ENCODE measurements at regions not wholly inside any gene's neighbourhood (a gene's known extent, or its start where the extent isn't known, plus 50 kb on each side); places are given as distances from the start of the nearest gene placed in this dataset.

- DNase-seq (ENCODE audit: low spot score), result no peak
Measured at GRCh38 chr6:41429506-41430504, 94.4 kb downstream of the NCR2 start.

DNA sequence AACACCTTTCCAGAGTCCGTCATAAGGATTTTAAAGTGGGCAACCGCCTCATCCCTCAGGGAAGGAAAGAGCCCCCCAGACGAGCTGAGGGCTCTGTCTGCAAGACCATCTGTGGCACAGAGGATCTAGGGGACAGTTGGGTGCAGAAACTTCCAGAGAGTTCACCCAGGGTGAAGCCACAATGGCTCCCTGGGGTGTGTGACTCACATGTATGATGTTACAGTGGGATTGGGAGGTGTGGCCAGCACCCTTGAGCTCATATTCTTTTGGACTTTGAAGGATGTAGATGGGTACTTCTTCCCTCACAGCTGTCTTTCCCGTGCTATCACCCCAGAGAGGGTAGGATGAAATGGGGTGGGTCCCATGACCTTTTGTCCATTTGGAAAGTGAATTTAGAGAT is 95.5 kb downstream of the NCR2 start:
- DNase-seq (ENCODE audit: low spot score), result no peak

DNA sequence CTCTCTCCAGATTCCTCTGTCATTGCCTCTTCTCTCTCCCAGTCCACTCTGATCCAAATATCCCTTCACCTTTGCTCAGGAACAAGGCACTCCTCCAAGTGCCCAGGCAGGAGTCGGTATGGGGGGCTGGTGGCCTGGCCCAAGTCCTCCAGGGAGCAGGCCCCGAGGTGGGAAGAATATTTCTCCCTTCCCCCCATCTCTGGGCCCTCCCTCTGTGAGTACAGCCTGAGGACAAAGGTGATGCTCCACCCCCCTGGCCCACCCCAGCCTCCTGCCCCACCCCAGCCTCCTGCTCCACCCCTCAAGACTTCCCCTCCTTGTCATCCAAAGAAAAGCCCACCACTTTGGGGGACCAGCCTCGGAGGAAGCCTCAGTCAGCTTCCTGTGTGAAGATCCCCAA is 96.9 kb downstream of the NCR2 start:
- DNase-seq (ENCODE audit: low spot score), result no peak

DNA sequence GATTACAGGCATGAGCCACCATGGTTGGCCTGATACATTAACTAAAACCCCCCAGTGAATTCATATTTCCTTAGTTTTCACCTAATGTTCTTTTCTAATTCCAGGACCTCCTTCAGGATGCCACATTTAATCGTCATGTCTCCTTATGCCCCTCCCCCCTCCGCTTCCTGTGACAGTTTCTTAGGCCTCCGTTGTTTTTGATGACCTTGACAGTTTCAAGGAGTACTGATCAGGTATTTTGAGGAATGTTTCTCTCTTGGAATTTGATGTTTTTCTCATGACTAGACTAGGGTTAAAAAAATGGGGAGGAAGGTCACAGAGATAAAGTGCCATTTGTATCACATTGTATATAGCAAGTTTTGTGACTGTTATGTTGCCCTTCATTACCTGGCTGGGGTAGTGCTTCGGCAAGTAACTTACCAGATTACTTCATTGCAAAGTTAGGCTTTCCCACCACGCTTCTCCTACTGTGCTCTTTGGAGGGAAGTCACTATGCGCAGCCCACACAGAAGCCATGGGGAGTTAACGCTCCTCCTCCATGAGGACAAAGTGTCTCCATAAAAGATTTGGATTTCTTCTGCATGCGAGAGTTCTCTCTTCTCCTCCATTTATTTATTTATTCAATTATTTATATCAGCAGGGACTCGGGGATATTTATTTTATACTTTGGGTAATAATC is 99.5 kb downstream of the NCR2 start:
- no peak for DNase-seq (ENCODE audit: low spot score)

- no peak for DNase-seq (ENCODE audit: low spot score)
Measured at GRCh38 chr6:41437604-41438003, 102.2 kb downstream of the NCR2 start.

DNA sequence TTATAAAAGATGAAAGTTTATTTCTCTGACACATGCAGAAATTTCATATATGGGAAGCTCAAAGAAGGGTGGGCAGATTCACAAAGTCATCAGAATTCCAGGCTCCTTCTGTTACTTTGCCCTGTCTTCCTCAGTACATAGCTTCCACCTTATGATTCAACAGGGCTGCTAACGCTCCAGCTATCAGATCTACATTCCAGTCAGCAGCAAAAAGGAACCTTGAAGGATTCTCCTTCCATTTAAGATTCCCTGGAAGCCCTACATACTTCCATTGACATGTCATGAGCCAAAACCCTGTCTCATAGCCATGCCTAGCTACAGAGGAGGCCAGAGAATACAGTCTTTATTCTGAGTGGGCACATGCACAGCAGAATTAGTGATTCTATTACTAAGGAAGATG is 103.3 kb downstream of the NCR2 start:
- DNase-seq (ENCODE audit: low spot score), result no peak

DNA sequence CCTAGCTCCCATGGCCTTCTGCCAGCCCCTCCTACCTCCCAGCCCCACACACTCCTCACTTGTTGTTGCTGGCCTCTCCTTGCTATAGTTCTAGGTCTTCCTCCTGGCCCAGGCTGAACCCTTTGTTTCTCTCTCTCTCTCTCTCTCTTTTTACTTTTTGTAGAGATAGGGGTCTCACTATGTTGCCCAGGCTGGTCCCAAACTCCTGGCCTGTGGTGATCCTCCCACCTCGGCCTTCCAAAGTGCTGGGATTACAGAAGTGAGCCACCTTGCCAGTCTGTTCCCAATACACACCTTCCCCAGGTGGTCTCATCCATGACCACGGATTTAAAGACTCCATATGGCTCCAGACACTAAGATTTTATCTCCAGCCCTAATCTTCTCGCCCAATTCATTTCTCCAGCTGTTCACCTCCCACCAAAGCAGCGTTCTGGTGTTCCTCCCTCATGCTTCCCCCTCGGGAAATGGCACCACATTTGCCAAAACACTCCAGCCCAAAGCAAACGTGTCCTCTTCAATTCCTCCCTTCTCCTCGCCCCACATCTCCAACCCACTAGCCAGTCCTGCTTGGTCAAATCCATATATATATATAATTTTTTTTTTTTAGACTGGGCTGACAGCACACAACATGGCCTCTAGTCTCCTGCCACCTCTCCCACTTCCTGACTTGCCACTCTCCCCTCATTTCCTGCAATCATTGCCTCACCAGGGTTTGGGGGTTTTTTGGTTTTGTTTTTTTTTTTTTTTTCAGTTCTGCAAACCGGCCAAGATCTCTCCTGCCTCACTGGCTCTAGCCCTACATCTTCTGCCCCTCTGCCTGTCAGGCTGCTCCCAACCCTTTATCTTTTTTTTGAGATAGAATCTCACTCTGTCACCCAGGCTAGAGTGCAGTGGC is 104.4 kb downstream of the NCR2 start:
- no peak for DNase-seq (ENCODE audit: low spot score)

- no peak for DNase-seq (ENCODE audit: low spot score)
Measured at GRCh38 chr6:41440958-41441357, 105.2 kb upstream of the FOXP4 start.

- DNase-seq (ENCODE audit: low spot score), result no peak
Measured at GRCh38 chr6:41441598-41442351, 104.4 kb upstream of the FOXP4 start.

DNA sequence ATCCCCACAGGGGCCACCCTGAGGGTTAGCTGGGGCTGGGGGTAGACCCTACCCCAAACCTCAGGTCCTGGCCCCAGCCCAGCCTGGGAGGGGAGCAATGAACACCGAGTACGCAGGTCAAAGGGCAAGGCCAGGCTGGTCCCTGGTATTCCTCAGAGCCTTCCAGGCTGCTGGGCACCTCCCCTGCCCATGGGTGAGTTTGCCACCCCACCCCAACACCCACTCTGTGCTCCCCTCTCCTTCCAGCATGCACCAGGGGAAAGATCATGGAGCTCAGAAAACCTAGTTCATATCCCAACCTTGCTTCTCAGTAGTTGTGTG is 103.9 kb upstream of the FOXP4 start:
- DNase-seq (ENCODE audit: low spot score), result no peak

GRCh38 chr6:41442800-41443501 is 103.2 kb upstream of the FOXP4 start:
- DNase-seq (ENCODE audit: low spot score), result peak; percentile 80

- peak; percentile 49 for DNase-seq (ENCODE audit: low spot score)
Measured at GRCh38 chr6:41443616-41444525, 102.3 kb upstream of the FOXP4 start.

GRCh38 chr6:41445261-41445660 is 100.9 kb upstream of the FOXP4 start:
- DNase-seq (ENCODE audit: low spot score), result no peak

DNA sequence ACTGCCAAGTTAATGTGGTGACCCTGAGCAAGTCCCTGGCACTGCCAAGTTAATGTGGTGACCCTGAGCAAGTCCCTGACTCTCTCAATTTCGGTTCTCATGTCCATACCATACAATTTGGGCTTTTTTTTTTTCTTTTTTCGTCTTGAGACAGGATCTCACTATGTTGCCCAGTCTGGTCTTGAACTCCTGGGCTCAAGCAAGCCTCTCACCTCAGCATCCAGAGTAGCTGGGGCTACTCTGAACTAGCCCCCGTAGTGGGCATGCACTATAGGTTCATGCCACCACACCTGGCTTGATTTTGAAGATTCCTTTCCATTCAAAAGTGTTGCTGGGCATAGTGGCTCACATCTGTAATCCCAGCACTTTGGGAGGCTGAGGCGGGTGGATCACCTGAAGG is 100.0 kb upstream of the FOXP4 start:
- DNase-seq (ENCODE audit: low spot score), result no peak

DNA sequence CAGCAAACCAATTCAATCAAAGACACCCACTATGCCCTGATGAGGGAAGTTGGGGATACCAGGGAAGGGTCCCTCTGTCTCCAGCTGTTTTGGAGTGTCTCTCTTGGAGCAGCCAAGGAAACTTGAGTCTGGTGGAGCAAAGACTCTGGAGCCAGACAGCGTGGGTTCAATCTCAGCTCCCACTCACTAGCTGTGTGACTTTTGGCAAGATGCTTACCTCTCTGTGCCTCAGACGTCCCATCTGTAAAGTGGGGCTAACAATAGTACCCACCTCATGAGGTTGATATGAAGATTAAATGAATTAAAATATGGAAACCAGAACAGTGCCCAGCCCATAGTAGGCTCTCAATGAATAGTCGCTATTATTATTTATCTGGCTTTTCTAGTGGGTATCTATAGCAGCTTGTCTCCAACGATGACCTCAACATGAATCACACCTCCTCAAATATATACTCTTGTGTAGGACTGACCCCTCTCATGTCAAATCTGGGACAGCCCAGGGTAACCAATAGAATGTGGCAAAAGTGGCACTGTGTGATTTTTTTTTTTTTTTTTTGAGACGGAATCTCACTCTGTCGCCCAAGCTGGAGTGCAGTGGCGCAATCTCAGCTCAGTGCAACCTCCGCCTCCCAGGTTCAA is 99.2 kb upstream of the FOXP4 start:
- DNase-seq (ENCODE audit: low spot score), result no peak

DNA sequence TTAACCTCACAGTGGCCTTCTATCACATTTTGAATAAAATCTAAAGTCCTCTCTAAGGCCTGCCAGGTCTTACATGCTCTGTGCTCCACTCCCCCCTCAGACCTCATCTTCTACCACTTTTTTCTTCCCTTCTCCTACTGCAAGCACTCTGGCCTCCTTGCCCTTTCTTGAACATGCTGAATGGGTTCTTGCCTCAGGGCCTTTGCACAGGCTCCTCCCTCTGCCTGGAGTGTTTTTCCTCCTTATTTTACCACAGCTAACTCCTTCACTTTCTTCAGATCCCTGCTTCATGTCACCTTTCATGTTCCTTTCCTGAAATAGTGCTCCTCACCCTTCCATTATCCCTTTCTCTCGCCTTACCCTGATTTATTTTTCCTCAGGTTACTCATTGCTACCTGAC is 97.9 kb upstream of the FOXP4 start:
- DNase-seq (ENCODE audit: low spot score), result no peak

- peak; percentile 59 for DNase-seq (ENCODE audit: low spot score)
Measured at GRCh38 chr6:41449399-41450245, 96.6 kb upstream of the FOXP4 start.

DNA sequence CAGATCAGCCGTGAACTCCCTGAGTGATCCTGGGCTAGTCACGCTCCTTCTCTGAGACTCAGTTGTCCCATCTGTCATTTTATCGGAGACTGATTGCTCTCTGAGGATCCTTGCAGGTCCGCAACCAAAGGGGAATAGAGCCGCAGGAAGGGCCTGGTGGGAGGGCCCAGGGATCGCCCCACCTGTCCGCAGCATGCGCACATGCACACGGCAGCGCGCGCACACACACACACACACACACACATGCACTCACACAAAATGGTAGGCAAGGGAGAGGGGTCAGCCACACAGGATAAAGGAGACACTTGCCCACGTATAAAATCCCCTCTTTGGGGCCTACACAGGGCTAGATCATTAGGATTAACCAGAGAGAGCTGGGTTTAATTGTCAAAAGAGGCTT is 95.6 kb upstream of the FOXP4 start:
- DNase-seq (ENCODE audit: low spot score), result no peak
